ENCODE measurements at regions not wholly inside any gene's neighbourhood (a gene's known extent, or its start where the extent isn't known, plus 50 kb on each side); places are given as distances from the start of the nearest gene placed in this dataset.

GRCh38 chr12:9329019-9329418 is 120.8 kb upstream of the PZP start:
- Histone ChIP-seq H3K9ac (ENCODE audit: low read length) (no peak overlapping the region), H3K4me1 (ENCODE audit: control insufficient read depth in 1 of 2, insufficient read depth in 2 of 2, low read length in 2 of 2) (no peaks in the 10 kb centered on the region), H3K9me2 (ENCODE audit: insufficient read depth) (no peaks in the 10 kb centered on the region), H3K27me3 (ENCODE audit: insufficient read depth, low read length) (no peaks in the 10 kb centered on the region), H3K79me2 (ENCODE audit: insufficient read depth, low read length) (no peaks in the 10 kb centered on the region), H3K36me3 (ENCODE audit: control insufficient read depth in 1 of 2, insufficient read depth in 2 of 2, low read length in 2 of 2) (no peaks in the 10 kb centered on the region), H2AFZ (ENCODE audit: low read depth, low read length, poor library complexity, severe bottlenecking) (no peak overlapping the region), H3K4me2 (ENCODE audit: low read length) (no peak overlapping the region), H4K20me1 (ENCODE audit: insufficient read depth) (no peaks in the 10 kb centered on the region), H3K9me3 (ENCODE audit: control insufficient read depth in 1 of 2, insufficient read depth in 1 of 2, low read depth in 1 of 2, low read length in 2 of 2) (no peaks in the 10 kb centered on the region), H3K4me3 (replicated peaks in 1 of 2; ENCODE audit: low read depth in 1 of 2, low read length in 2 of 2) (no peak overlapping the region), H3K27ac (ENCODE audit: low read depth, low read length) (no peak overlapping the region)
- no peak for TF ChIP-seq POLR2AphosphoS5 (IDR thresholded peaks at IDR 0.05; ENCODE audit: low read depth, low read length)
- TF ChIP-seq YY1 (IDR thresholded peaks at IDR 0.05; ENCODE audit: extremely low read depth, insufficient replicate concordance, low read depth, low read length): no peak
- no peak for TF ChIP-seq MAX (IDR thresholded peaks at IDR 0.05)
- no peak for TF ChIP-seq ELF1 (IDR thresholded peaks at IDR 0.05; ENCODE audit: borderline replicate concordance, low read depth)
- no peak for TF ChIP-seq SRF (IDR thresholded peaks at IDR 0.05; ENCODE audit: low read depth)
- TF ChIP-seq EZH2phosphoT487 (IDR thresholded peaks at IDR 0.05; ENCODE audit: borderline replicate concordance): no peak
- no peak for TF ChIP-seq CEBPB (IDR thresholded peaks at IDR 0.05; ENCODE audit: low read depth)
- no peak for TF ChIP-seq SP1 (IDR thresholded peaks at IDR 0.05; ENCODE audit: low read depth)
- no peak for TF ChIP-seq TCF7L2 (IDR thresholded peaks at IDR 0.05; ENCODE audit: borderline replicate concordance, extremely low read depth, insufficient read depth, insufficient read length)
- no peak for TF ChIP-seq EGR1 (IDR thresholded peaks at IDR 0.05; ENCODE audit: low read depth)
- intact Hi-C loops (cut with micrococcal nuclease): no loop called here
- CTCF ChIA-PET: interaction anchor here (3.7 kb wide), 1 partner anchor 421 kb away, joined by 14 read pairs; no protein-coding TSS in a partner anchor
- POLR2A ChIA-PET: no interaction called here
- RAD21 ChIA-PET (ENCODE audit: low non-redundant PET in 1 of 2, low total read pairs in 2 of 2, uncharacterized antibody in 2 of 2, unreplicated experiment in 2 of 2): no interaction called here
- no peak for DNase-seq (ENCODE audit: low read depth, low spot score)
- ATAC-seq: no peak
- BruUV-seq (replicated peaks): no TSS peak

GRCh38 chr12:9328065-9328464 is 119.9 kb upstream of the PZP start:
- intact Hi-C loops (cut with micrococcal nuclease): no loop called here
- Histone ChIP-seq H3K9me2 (ENCODE audit: insufficient read depth) (no peaks in the 10 kb centered on the region), H3K9ac (ENCODE audit: low read length) (no peak overlapping the region), H3K27me3 (ENCODE audit: insufficient read depth, low read length) (no peaks in the 10 kb centered on the region), H2AFZ (ENCODE audit: low read depth, low read length, poor library complexity, severe bottlenecking) (no peak overlapping the region), H3K4me2 (ENCODE audit: low read length) (no peak overlapping the region), H3K4me3 (replicated peaks in 1 of 2; ENCODE audit: low read depth in 1 of 2, low read length in 2 of 2) (no peak overlapping the region), H3K36me3 (ENCODE audit: control insufficient read depth in 1 of 2, insufficient read depth in 2 of 2, low read length in 2 of 2) (no peaks in the 10 kb centered on the region), H4K20me1 (ENCODE audit: insufficient read depth) (no peaks in the 10 kb centered on the region), H3K9me3 (ENCODE audit: control insufficient read depth in 1 of 2, insufficient read depth in 1 of 2, low read depth in 1 of 2, low read length in 2 of 2) (no peaks in the 10 kb centered on the region), H3K27ac (ENCODE audit: low read depth, low read length) (no peak overlapping the region), H3K79me2 (ENCODE audit: insufficient read depth, low read length) (no peaks in the 10 kb centered on the region), H3K4me1 (ENCODE audit: control insufficient read depth in 1 of 2, insufficient read depth in 2 of 2, low read length in 2 of 2) (no peaks in the 10 kb centered on the region)
- BruUV-seq (replicated peaks): no TSS peak
- ChIA-PET CTCF (no interaction called here), POLR2A (no interaction called here), RAD21 (ENCODE audit: low non-redundant PET in 1 of 2, low total read pairs in 2 of 2, uncharacterized antibody in 2 of 2, unreplicated experiment in 2 of 2) (no interaction called here)
- DNase-seq (ENCODE audit: low read depth, low spot score) (no peak), ATAC-seq (no peak)
- TF ChIP-seq RAD21 (IDR thresholded peaks at IDR 0.05; ENCODE audit: low read depth) (no peak), EZH2phosphoT487 (IDR thresholded peaks at IDR 0.05; ENCODE audit: borderline replicate concordance) (no peak), ATF3 (IDR thresholded peaks at IDR 0.05) (no peak), EGR1 (IDR thresholded peaks at IDR 0.05; ENCODE audit: low read depth) (no peak), ZNF274 (IDR thresholded peaks at IDR 0.05; ENCODE audit: low read depth, low read length) (no peak), CTCF (IDR thresholded peaks at IDR 0.05 in 2 of 3, conservative IDR thresholded peaks at IDR 0.05 in 1 of 3; ENCODE audit: borderline replicate concordance in 1 of 3, insufficient read depth in 1 of 3, low read depth in 2 of 3, low read length in 2 of 3) (no peak), ZFX (IDR thresholded peaks at IDR 0.05) (no peak), EZH2 (IDR thresholded peaks at IDR 0.05) (no peak), ELF1 (IDR thresholded peaks at IDR 0.05; ENCODE audit: borderline replicate concordance, low read depth) (no peak), SP1 (IDR thresholded peaks at IDR 0.05; ENCODE audit: low read depth) (no peak), FOSL1 (IDR thresholded peaks at IDR 0.05; ENCODE audit: low read depth) (no peak), CBX3 (IDR thresholded peaks at IDR 0.05; ENCODE audit: low read depth) (no peak)

All from HCT116 (cell line).